Right lobe of liver (tissue), 4 donors: ENCODE measurements at regions not wholly inside any gene's neighbourhood (a gene's known extent, or its start where the extent isn't known, plus 50 kb on each side); places are given as distances from the start of the nearest gene placed in this dataset.

ENCODE experiments used
- POLR2A ChIP-seq: fragments of 450-650 bp; IDR thresholded peaks from one replicate; pipeline ENCODE4 v1.6.1; 2017; ENCODE audit warnings: antibody characterized with exemption, mild to moderate bottlenecking
- TF ChIP-seq, protein P1 (sequence below), 4 donors: fragments of 200-600 bp in 3 of 4; fragments of 450-650 bp in 1 of 4; IDR thresholded peaks; one replicate each; pipeline versions ENCODE4 v1.5.1 to v1.8.0; 2016 to 2022; ENCODE audit warnings: antibody characterized with exemption in 4 of 4, mild to moderate bottlenecking in 2 of 4
- donor health status: DM: no; HTN: no; CAD: no.
- donor health status: DM: no; HTN: no; CAD: no.
- donor health status: DM: no; HTN: yes; CAD: no.

DNA sequence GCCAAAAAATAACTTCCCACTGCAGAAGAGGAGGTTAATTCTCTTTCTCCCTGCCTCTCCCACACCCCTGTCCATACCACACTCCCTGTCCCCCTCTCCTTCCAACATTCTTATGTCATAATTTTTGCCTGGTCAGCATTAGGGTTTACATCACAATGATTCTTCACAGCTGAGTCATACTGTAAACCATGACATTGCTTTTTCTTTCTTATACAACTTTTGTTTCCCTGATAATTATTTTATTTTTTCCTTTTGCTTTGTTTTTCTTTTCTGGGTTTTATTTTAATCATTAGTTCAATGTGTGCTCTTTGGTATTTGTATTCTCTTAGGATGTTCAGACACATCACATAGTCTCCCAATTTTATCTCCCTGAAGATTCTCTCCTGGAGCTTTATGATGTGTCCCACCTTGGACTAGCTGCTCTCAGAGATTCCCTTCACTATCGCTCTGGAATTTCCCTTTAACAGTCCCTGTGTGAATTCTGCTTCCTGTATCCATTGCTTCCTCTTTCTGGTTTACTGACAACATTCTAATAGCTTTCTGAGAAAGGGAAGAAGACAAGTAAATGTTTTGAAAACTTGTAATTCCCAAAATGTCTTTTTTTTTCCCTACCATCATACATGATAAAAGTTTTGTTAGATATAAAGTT is 70.7 kb downstream of the SOX2 start:
- TF ChIP-seq, protein P1, sequence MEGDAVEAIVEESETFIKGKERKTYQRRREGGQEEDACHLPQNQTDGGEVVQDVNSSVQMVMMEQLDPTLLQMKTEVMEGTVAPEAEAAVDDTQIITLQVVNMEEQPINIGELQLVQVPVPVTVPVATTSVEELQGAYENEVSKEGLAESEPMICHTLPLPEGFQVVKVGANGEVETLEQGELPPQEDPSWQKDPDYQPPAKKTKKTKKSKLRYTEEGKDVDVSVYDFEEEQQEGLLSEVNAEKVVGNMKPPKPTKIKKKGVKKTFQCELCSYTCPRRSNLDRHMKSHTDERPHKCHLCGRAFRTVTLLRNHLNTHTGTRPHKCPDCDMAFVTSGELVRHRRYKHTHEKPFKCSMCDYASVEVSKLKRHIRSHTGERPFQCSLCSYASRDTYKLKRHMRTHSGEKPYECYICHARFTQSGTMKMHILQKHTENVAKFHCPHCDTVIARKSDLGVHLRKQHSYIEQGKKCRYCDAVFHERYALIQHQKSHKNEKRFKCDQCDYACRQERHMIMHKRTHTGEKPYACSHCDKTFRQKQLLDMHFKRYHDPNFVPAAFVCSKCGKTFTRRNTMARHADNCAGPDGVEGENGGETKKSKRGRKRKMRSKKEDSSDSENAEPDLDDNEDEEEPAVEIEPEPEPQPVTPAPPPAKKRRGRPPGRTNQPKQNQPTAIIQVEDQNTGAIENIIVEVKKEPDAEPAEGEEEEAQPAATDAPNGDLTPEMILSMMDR (IDR thresholded peaks at IDR 0.05): no peak
- TF ChIP-seq POLR2A: no peak
